HG03060 (cell line): ENCODE measurements at regions not wholly inside any gene's neighbourhood (a gene's known extent, or its start where the extent isn't known, plus 50 kb on each side); places are given as distances from the start of the nearest gene placed in this dataset.

Experiments
- ATAC-seq: cut with Tn5 transposase; IDR thresholded peaks from one replicate; pipeline ENCODE4 v1.9.1; 2021; ENCODE audit warnings: low read depth, moderate number of reproducible peaks; ENCODE audit not compliant: unreplicated experiment

DNA sequence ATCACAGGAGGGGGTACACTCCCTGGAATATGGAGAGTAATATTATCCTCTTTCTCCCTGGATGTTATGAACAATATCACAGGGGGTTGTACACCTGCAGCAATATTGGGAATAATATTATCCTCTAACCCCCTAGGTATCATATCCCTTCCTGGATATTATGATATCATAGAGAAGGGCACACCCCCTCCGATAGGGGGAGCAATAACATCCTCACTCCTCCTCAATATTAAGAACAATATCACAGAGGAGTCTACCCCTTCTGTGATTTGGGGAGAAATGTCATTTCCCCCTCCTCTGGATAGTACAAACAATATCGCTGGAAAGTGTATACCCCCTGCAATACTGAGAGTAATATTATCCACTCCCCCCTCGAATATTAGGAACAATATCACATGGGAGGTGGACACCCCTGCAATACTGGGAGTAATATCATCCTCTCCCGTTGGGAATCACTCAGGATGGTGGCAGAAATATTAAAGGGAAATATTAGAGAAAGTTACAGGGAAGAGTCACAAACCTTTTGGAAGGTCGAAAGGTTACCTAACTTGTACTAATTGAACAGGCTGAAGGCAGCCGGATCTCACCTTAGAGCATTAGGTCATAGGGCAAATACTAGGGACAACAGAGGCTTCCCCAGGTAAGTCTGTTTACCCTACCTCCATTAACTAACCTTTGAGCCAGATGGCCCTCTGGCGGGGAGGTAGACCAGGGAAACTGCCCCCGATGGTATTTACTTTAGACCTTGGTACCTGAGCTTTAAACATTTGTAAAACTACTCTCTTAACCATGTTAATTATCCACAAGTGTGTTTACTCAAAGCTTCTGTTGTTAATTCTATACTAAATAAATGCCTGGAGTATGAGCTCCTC, 57.5 kb upstream of the FREM1 start:
- no peak for ATAC-seq

DNA sequence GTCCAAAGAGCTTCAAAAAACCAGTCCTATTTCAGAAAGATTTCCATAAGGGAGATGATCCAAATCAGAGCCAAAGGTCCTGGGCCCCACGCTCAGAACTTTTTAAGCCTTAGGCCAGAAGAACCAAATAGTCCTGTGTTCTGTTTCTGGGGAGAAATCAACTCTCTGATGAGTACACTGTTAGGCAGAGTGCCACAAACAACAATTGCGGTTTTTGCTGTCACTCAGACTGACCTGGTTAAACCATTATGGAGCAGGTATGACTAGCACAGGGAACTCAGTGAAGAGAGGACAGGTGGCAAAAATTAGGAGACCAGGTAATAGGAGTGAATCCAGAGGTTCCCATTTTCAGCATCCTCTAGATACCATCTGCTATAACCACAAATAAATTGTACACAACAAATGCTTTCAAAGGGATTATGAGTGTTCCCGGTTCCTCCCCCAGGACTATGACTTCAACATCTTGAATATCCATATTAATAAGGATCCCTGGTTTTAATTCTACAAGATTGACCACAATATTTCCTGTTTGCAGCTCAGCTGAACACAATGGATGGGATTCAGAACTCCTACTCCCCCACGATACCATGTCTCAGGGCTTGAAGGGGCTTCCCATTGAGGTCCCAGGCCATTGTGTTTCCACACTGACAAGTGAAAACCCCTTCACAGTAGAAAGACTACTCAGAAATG, 52.1 kb upstream of the FREM1 start:
- ATAC-seq = no peak

DNA sequence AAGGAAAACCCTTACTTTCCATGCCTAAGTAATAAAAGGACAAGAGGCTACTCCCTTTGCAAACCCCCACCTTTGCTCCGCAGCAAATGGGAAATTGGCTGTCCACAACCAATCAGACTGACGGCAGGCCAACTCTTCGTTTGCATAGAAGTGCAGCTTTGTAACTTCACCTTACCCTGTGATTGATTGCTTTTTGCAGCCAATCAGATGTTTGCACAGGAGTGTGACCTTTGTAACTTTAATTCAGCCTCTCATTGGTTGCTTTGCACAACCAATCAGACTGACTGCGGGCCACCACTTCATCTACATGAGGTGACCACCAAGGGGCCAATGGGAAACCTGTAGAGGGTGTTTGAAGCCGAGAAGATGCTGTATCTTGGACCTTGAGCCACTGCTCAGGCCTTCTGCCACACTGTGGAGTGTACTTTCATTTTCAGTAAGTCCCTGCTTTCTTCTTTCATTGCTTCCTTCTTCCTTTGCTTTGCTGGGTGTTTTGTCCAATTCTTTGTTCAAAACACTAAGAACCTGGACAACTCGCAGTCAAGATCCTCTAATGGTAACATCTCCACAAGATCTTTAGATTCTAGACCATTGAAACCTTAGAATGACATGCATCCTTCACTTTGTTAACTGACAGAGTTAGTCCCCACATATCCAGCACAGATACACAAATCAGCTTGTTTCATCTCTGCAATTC, 51.3 kb upstream of the FREM1 start:
- no peak for ATAC-seq

DNA sequence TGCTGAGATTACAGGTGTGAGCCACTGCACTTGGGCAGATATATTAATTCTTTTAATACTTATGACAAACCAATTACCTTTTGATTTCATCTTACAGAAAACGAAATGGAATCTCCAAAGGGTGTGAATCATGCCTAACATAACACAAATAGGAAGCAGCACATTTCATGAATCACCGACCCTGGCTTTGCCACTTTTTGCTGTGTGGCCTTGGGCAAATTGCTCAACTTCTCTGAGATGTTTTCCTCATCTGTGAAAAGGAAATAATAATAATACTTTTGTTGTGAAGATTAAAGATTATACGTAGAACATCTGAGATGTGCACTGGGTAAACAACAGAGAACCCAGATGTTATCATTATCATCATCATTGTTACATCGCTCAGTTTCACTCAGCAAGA, 50.7 kb upstream of the FREM1 start:
- ATAC-seq = no peak
